C4-2B (cell line): ENCODE measurements at regions not wholly inside any gene's neighbourhood (a gene's known extent, or its start where the extent isn't known, plus 50 kb on each side); places are given as distances from the start of the nearest gene placed in this dataset.

ENCODE experiments used
- H3K27ac ChIP-seq: fragments of 450-650 bp; 2 replicates; pipeline ENCODE4 v1.5.1; 2017
- ZFX ChIP-seq: fragments of 450-650 bp; IDR thresholded peaks from 2 replicates; pipeline ENCODE4 v1.6.1; 2017
- TF ChIP-seq, protein P1 (sequence below): fragments of 450-650 bp; conservative IDR thresholded peaks from 2 replicates; pipeline ENCODE4 v1.5.1; 2017; ENCODE audit warnings: mild to moderate bottlenecking

DNA sequence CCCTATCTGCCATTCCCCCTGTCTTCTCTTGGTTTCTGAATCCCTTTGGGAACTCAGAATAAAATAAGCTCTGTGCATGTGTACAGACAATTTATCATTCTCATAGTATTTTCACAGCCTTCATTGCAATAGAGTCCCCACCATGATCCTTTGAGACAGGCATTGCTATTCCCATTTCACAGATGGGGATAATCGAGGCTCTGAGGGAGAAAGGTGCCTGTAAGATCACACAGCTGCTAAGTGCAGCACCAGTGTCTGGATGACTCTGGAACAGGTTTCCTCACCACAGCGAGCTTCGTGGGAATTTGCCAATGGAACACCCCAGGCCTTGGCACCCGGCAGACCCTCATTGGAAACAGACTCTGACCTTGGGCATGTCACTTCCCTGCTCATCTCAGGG lies 293.6 kb downstream of the NSG2 start:
- H3K27ac ChIP-seq: no peak overlapping the region
- TF ChIP-seq, protein P1, sequence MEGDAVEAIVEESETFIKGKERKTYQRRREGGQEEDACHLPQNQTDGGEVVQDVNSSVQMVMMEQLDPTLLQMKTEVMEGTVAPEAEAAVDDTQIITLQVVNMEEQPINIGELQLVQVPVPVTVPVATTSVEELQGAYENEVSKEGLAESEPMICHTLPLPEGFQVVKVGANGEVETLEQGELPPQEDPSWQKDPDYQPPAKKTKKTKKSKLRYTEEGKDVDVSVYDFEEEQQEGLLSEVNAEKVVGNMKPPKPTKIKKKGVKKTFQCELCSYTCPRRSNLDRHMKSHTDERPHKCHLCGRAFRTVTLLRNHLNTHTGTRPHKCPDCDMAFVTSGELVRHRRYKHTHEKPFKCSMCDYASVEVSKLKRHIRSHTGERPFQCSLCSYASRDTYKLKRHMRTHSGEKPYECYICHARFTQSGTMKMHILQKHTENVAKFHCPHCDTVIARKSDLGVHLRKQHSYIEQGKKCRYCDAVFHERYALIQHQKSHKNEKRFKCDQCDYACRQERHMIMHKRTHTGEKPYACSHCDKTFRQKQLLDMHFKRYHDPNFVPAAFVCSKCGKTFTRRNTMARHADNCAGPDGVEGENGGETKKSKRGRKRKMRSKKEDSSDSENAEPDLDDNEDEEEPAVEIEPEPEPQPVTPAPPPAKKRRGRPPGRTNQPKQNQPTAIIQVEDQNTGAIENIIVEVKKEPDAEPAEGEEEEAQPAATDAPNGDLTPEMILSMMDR: no peak
- TF ChIP-seq ZFX: no peak

DNA sequence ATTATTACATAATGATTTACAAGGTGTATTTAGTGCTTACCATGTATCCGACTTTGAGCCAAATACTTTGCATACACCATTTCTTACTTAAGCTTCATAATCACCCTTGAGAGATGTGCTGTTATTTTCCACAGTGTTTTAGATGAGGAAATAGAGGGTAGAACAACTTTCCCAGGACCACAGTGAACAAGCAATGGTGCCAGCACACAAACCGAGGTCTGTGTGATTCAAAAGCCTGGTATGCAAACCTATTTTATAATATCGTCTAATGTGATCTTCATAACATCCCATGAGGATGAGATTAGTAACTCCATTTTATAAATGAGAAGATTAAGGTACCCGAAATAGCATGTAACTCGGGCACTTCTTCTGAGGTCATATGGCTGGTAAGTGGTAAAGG lies 294.7 kb downstream of the NSG2 start:
- no peak overlapping the region for H3K27ac ChIP-seq
- TF ChIP-seq, protein P1: no peak

DNA sequence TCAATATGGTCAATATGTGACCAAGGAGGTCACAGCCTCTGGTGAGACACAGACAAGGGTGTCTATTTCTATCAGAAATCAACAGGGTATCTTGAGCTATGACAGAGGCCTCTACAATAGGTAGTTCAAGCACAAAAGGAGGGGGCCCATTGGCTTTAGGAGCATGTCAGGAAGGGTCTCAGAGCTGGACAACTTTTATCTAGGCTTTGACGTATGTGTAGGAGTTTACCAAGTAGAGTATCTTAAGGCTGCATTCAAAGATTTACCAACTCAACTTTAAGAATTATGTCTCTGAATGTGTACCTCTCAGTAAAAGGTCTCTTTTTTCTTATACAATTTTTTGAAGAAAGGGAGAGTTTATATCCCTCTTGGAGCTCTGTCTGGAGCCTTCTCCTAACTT lies 297.2 kb downstream of the NSG2 start:
- TF ChIP-seq, protein P1: no peak
- TF ChIP-seq ZFX: no peak
- no peak overlapping the region for H3K27ac ChIP-seq

DNA sequence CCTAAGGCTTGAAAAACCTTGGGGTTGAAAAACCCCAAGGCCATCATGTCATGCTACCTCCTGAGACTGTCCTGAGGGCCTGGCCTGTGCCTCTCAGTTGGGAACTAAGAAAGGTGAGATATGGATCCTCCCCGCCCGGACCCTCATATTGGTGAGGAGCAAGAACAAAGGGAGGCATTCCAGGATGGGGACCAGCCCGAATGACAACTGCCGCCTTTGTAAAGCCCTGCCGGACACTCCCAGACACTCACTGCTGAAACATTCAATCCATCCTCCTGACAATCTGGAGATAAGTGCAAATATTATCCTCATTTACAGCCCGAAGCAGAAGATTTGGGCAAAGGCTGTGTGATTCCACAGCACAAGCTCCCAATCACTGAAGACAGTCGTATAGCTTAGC lies 298.3 kb downstream of the NSG2 start:
- H3K27ac ChIP-seq: no peak overlapping the region
- TF ChIP-seq, protein P1: no peak
- no peak for TF ChIP-seq ZFX

DNA sequence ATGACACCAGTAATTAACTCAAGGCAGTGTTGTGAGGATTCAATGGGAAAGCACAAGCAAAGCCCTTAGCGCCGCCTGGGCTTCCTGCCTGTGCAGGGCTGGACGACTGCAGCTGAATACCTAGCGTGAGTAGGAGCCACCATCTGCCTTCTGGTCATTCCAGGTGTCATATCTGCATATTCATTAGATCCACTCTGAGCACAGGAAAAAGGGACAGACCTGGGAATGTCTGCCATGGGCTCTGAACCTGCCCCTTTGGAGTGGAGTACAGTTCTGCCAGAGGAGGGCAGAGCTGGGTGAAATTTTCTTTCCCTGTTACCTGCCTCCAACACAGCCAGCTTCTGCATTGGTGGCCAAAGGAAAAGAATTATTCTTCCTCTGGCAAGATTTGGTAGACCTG lies 298.8 kb downstream of the NSG2 start:
- no peak overlapping the region for H3K27ac ChIP-seq
- TF ChIP-seq, protein P1: no peak
- no peak for TF ChIP-seq ZFX

DNA sequence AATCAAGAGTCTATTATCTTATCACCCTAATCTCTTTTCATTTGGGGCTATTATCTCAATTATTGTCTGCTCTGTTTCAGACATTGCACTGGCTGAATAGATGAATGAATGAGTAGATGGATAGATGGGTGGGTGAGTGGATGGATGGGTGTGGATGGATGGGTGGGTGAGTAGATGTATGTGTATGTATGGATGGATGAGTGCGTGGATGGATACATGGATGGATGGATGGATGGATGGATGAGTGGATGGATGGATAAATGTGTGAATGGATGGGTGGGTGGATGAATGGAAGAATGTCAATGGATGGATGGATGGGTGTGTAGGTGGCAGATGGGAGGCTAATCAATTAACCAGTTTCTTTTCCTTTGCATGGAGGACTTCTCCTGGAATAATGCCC lies 301.7 kb downstream of the NSG2 start:
- no peak for TF ChIP-seq ZFX
- TF ChIP-seq, protein P1: no peak
- no peak overlapping the region for H3K27ac ChIP-seq

DNA sequence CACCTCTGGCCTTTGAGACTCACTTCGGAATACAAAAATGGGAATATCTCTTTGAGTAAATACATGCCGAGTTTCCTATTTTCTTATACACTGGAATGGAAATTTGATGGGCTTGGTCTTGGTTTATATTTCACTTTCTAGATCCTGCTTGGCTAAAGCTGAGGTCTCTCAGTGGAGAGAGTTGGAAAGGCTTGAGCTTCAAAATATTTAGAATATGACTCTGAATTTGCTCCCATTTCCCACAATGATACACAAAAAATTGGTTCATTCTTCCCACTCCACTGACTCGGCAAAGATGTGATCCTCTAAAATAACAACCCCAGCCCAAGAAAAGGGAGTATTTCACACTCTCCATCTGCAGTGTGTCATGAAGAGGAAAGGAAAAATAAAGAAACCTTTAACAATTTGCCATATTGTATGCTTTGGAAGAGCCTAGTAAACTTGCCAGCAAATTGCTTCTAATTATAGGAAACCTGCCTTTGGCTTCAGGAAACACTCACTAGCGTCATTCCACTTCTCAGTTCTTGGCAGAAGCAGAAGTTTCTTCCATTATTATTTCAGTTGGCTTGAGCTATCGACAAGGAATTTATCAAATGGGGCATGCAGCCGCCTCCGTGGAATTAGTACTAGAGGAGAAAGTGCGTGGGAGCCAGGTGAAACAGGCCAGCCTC lies 302.9 kb downstream of the NSG2 start:
- TF ChIP-seq, protein P1: no peak
- TF ChIP-seq ZFX: no peak
- H3K27ac ChIP-seq: no peak overlapping the region
